ENCODE measurements at regions not wholly inside any gene's neighbourhood (a gene's known extent, or its start where the extent isn't known, plus 50 kb on each side); places are given as distances from the start of the nearest gene placed in this dataset.

DNA sequence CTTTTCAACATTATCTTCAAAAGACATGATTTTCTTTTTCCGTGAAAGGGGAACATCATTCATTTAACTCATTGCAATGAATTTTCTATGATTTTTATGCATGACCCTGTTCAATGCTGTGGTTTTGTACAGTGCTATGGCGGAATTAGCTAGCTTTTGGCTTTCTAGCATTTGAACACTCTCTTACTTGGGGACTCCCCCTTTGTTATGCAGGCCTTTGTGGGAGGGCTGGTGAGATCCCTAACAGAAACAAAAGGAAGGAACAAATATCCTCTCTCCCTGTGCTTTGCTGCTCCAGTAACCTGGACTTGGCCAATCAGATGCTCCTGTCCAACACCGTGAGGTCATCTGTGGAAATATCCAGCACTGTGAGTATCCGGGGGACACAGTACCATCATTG lies 353.4 kb upstream of the FZD8 start:
- no peak overlapping the region for H2AFZ ChIP-seq (replicated peaks; ENCODE audit: low read length, poor library complexity)

More for the DNA sequence above, 353.4 kb upstream of the FZD8 start:
- H3K9me3 ChIP-seq (ENCODE audit: control insufficient read depth, insufficient read depth, low read length) = no peaks in the 10 kb centered on the region
- H3K56ac ChIP-seq (ENCODE audit: extremely low read depth, insufficient read depth, low read length) = no peak overlapping the region
- H2AK9ac ChIP-seq (replicated peaks; ENCODE audit: low read depth, low read length, poor library complexity) = no peak overlapping the region
- no peak overlapping the region for H4K5ac ChIP-seq (ENCODE audit: low read depth, low read length)
- no peak overlapping the region for H2BK5ac ChIP-seq (ENCODE audit: low read depth, low read length, poor library complexity, severe bottlenecking)
- H3K9me1 ChIP-seq (ENCODE audit: insufficient read depth, low read length) = no peaks in the 10 kb centered on the region
- intact Hi-C loops (cut with micrococcal nuclease) (no loop called here), in situ Hi-C loops (cut with MboI; ENCODE audit: low sequenced_read_pairs) (no loop called here), dilution Hi-C loops (cut with HindIII; ENCODE audit: low sequenced_read_pairs, unreplicated experiment) (no loop called here)
- H3K9ac ChIP-seq (ENCODE audit: low read depth, low read length) = no peak overlapping the region
- POLR2A ChIA-PET (ENCODE audit: unreplicated experiment) = no interaction called here
- no peak overlapping the region for H2BK120ac ChIP-seq (ENCODE audit: low read depth, low read length)
- CTCF ChIA-PET = no interaction called here
- no peaks in the 10 kb centered on the region for H3K4me1 ChIP-seq (ENCODE audit: control insufficient read depth, insufficient read depth, low read length)
- WGBS, 2 experiments (ENCODE audit: extremely low coverage in 2 of 2, insufficient read length in 1 of 2) = 75% methylated on average over 2 of the region's 4 CpGs; no CpG with 5 or more reads in 1 of the 2 experiments
- no peak overlapping the region for H2AK5ac ChIP-seq (ENCODE audit: low read depth, low read length)
- no peak overlapping the region for H3K18ac ChIP-seq (ENCODE audit: low read depth, low read length)
- no peak overlapping the region for H3K23ac ChIP-seq (ENCODE audit: low read depth, low read length)
- DNase-seq = no peak
- H3K14ac ChIP-seq (replicated peaks; ENCODE audit: low read depth, low read length) = no peak overlapping the region
- no peak overlapping the region for H4K91ac ChIP-seq (ENCODE audit: insufficient read depth, low read depth, low read length)
- H3K27ac ChIP-seq (ENCODE audit: insufficient read depth, low read length) = no peak overlapping the region
- no peaks in the 10 kb centered on the region; the same call in 1 of the 2 replicates for H3K27me3 ChIP-seq (ENCODE audit: control insufficient read depth, insufficient read depth, low read length)
- no peaks in the 10 kb centered on the region for H3K36me3 ChIP-seq (ENCODE audit: control insufficient read depth, insufficient read depth, low read length)
- no peak overlapping the region for H2BK15ac ChIP-seq (ENCODE audit: low read depth, low read length)
- no peak overlapping the region for H4K8ac ChIP-seq (ENCODE audit: low read depth in 2 of 2, low read length in 2 of 2)
- TF ChIP-seq RFX5 (IDR thresholded peaks at IDR 0.05; ENCODE audit: low read depth, low read length) = no peak
- H2BK20ac ChIP-seq (ENCODE audit: low read depth, low read length) = no peak overlapping the region
- no peak overlapping the region for H3K4me3 ChIP-seq (ENCODE audit: insufficient read depth, low read depth, low read length)
- H3K4ac ChIP-seq (ENCODE audit: low read depth, low read length) = no peak overlapping the region
- H3K79me1 ChIP-seq (ENCODE audit: low read depth in 1 of 2, low read length in 2 of 2) = no peaks in the 10 kb centered on the region
- no peak for ATAC-seq (ENCODE audit: low read depth)
- no TSS peak for BruUV-seq (replicated peaks)
- no peak overlapping the region for H3K4me2 ChIP-seq (ENCODE audit: low read depth, low read length)
- no peaks in the 10 kb centered on the region for H4K20me1 ChIP-seq (ENCODE audit: insufficient read depth, low read length)

Measured in IMR-90 (cell line).